DND-41 (cell line): ENCODE measurements at regions not wholly inside any gene's neighbourhood (a gene's known extent, or its start where the extent isn't known, plus 50 kb on each side); places are given as distances from the start of the nearest gene placed in this dataset.

ENCODE experiments used
- EZH2 ChIP-seq: IDR thresholded peaks from 3 replicates; pipeline ENCODE4 v1.6.1; 2012; ENCODE audit warnings: borderline replicate concordance, low read depth, mild to moderate bottlenecking, moderate library complexity, low read length, inconsistent platforms; ENCODE audit not compliant: severe bottlenecking
- TF ChIP-seq, protein P1 (sequence below): IDR thresholded peaks from 2 replicates; pipeline ENCODE4 v1.5.1; 2012; ENCODE audit warnings: borderline replicate concordance, low read length, moderate library complexity, mild to moderate bottlenecking; ENCODE audit not compliant: poor library complexity, severe bottlenecking; ENCODE audit errors: extremely low read depth

DNA sequence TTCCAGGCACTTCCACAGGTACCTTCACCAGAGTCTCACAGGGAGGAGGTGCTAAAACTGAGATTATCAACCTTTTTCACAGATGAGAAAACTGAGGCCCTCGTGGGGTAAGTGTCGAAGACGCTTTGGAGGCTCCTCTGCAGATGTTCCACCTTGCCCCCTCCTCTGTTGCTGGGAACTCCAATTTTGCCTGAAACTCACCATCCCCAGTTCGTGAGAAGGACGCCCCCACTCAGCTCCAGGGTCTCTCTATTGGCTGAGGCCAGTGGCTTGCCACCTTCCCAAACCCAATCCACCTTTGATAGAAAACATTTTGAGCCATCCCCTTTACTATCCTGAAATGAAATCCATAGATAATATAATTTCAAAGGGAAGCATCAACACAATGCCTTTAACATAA, 109.1 kb downstream of the CYP26B1 start:
- no peak for TF ChIP-seq EZH2
- TF ChIP-seq, protein P1, sequence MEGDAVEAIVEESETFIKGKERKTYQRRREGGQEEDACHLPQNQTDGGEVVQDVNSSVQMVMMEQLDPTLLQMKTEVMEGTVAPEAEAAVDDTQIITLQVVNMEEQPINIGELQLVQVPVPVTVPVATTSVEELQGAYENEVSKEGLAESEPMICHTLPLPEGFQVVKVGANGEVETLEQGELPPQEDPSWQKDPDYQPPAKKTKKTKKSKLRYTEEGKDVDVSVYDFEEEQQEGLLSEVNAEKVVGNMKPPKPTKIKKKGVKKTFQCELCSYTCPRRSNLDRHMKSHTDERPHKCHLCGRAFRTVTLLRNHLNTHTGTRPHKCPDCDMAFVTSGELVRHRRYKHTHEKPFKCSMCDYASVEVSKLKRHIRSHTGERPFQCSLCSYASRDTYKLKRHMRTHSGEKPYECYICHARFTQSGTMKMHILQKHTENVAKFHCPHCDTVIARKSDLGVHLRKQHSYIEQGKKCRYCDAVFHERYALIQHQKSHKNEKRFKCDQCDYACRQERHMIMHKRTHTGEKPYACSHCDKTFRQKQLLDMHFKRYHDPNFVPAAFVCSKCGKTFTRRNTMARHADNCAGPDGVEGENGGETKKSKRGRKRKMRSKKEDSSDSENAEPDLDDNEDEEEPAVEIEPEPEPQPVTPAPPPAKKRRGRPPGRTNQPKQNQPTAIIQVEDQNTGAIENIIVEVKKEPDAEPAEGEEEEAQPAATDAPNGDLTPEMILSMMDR = no peak
